Mesendoderm (in vitro differentiated cells): ENCODE measurements at regions not wholly inside any gene's neighbourhood (a gene's known extent, or its start where the extent isn't known, plus 50 kb on each side); places are given as distances from the start of the nearest gene placed in this dataset.

Experiments used
- DNase-seq: peaks from one replicate; pipeline ENCODE4 v3.0.0; 2013
- H2AK5ac ChIP-seq: 2 replicates; pipeline ENCODE4 v1.6.1; 2013; ENCODE audit warnings: low read length, inconsistent platforms
- H2BK120ac ChIP-seq: 2 replicates; pipeline ENCODE4 v1.6.1; 2013; ENCODE audit warnings: low read depth, mild to moderate bottlenecking, low read length, moderate library complexity, mixed read lengths
- H2BK15ac ChIP-seq: replicated peaks from 2 replicates; pipeline ENCODE4 v1.6.1; 2013; ENCODE audit warnings: low read depth, mild to moderate bottlenecking, moderate library complexity
- H2BK5ac ChIP-seq: 2 replicates; pipeline ENCODE4 v1.6.1; 2013; ENCODE audit warnings: low read length, inconsistent platforms
- H3K18ac ChIP-seq: 2 replicates; pipeline ENCODE4 v1.6.1; 2013; ENCODE audit warnings: mild to moderate bottlenecking, low read length, mixed read lengths
- H3K23ac ChIP-seq: one replicate; pipeline ENCODE4 v1.6.1; 2013; ENCODE audit warnings: low read length
- H3K27ac ChIP-seq: 2 replicates; pipeline ENCODE4 v1.5.1; 2013; ENCODE audit warnings: low read depth, mild to moderate bottlenecking, inconsistent platforms, low read length, moderate library complexity
- H3K27me3 ChIP-seq: 2 replicates; pipeline ENCODE4 v1.6.1; 2013; ENCODE audit warnings: low read length, control low read depth, mild to moderate bottlenecking, inconsistent platforms; ENCODE audit not compliant: insufficient read depth, poor library complexity
- H3K36me3 ChIP-seq: 2 replicates; pipeline ENCODE4 v1.6.1; 2013; ENCODE audit warnings: low read length, inconsistent platforms; ENCODE audit not compliant: control insufficient read depth, insufficient read depth
- H3K4ac ChIP-seq: one replicate; pipeline ENCODE4 v1.6.1; 2013; ENCODE audit warnings: low read depth, mild to moderate bottlenecking, low read length, moderate library complexity
- H3K4me1 ChIP-seq: 2 replicates; pipeline ENCODE4 v1.6.1; 2013; ENCODE audit warnings: low read depth, low read length, inconsistent platforms; ENCODE audit not compliant: control insufficient read depth
- H3K4me2 ChIP-seq: 2 replicates; pipeline ENCODE4 v1.6.1; 2013; ENCODE audit warnings: low read length
- H3K4me3 ChIP-seq: 2 replicates; pipeline ENCODE4 v1.5.1; 2013; ENCODE audit warnings: mild to moderate bottlenecking, low read length
- H3K56ac ChIP-seq: one replicate; pipeline ENCODE4 v1.6.1; 2013; ENCODE audit warnings: low read length
- H3K79me1 ChIP-seq: 2 replicates; pipeline ENCODE4 v1.6.1; 2013; ENCODE audit warnings: low read length, inconsistent platforms
- H3K79me2 ChIP-seq: 2 replicates; pipeline ENCODE4 v1.6.1; 2013; ENCODE audit warnings: mild to moderate bottlenecking, low read length; ENCODE audit not compliant: control insufficient read depth, insufficient read depth
- H3K9ac ChIP-seq: 2 replicates; pipeline ENCODE4 v1.6.1; 2013; ENCODE audit warnings: low read length, inconsistent platforms
- H4K5ac ChIP-seq: one replicate; pipeline ENCODE4 v1.6.1; 2013; ENCODE audit warnings: low read length
- H4K8ac ChIP-seq: one replicate; pipeline ENCODE4 v1.6.1; 2013; ENCODE audit warnings: low read depth, mild to moderate bottlenecking, control low read depth, low read length, moderate library complexity
- WGBS: extraction: QIAGEN DNeasy Blood & Tissue Kit; methylation state at CpG from one replicate; pipeline ENCODE4 v1.1.7; 2013; ENCODE audit warnings: low lambda C conversion rate, missing lambda C conversion rate; ENCODE audit not compliant: insufficient coverage; ENCODE audit errors: extremely low coverage; 5-methylcytosine and 5-hydroxymethylcytosine counted together

- Histone ChIP-seq H3K4me2 (no peak overlapping the region), H3K56ac (no peak overlapping the region), H3K27me3 (no peaks in the 10 kb centered on the region), H3K36me3 (no peaks in the 10 kb centered on the region), H3K27ac (no peak overlapping the region), H4K5ac (no peak overlapping the region), H4K8ac (no peak overlapping the region), H2BK15ac (no peak overlapping the region), H3K4me3 (no peak overlapping the region), H2BK5ac (no peak overlapping the region), H2BK120ac (no peak overlapping the region), H3K18ac (no peak overlapping the region), H3K4me1 (no peaks in the 10 kb centered on the region), H3K9ac (no peak overlapping the region), H3K4ac (no peak overlapping the region), H2AK5ac (no peak overlapping the region), H3K23ac (no peak overlapping the region), H3K79me1 (no peaks in the 10 kb centered on the region), H3K79me2 (no peaks in the 10 kb centered on the region)
- DNase-seq = no peak
- WGBS = no CpG with 5 or more reads among the region's 6 CpGs
Measured at GRCh38 chr16:79656553-79657115, 56.1 kb upstream of the MAF start.

DNA sequence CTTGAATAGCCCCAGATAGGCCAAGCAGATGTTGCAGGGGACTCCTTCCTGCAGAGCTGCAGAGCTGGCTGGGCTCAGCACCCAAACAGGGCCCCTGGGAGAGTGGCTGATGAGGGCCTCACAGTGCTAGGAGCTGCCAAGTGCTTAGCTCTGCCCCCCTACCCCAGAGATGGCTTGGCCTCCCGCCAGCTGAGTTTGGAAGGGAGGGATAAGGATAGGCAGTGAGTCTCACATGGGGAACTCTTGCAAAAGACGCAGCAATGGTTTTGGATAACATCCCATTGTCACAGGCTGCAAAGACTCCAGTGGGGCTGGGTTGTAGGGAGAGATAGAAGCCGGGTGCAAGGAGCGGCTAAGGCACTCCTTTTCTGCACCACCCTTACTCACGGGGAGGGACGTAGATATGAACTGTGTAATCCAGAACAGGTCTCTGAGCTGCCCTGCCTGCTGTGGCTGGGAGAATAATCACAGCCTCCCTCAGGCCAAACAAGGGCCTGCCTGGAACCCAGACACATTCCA, 52.9 kb upstream of the MAF start:
- H3K36me3 ChIP-seq = no peaks in the 10 kb centered on the region
- no peak overlapping the region for H3K18ac ChIP-seq
- H3K56ac ChIP-seq = no peak overlapping the region
- H3K79me1 ChIP-seq = no peaks in the 10 kb centered on the region
- H2BK15ac ChIP-seq = no peak overlapping the region
- H3K27me3 ChIP-seq = no peaks in the 10 kb centered on the region
- no CpG with 5 or more reads among the region's 6 CpGs for WGBS
- no peak for DNase-seq
- no peaks in the 10 kb centered on the region for H3K79me2 ChIP-seq
- no peak overlapping the region for H3K4me3 ChIP-seq
- no peak overlapping the region for H4K8ac ChIP-seq
- H3K4me2 ChIP-seq = no peak overlapping the region
- no peak overlapping the region for H3K9ac ChIP-seq
- no peak overlapping the region for H2BK120ac ChIP-seq
- H2BK5ac ChIP-seq = no peak overlapping the region
- H3K27ac ChIP-seq = no peak overlapping the region
- no peak overlapping the region for H3K23ac ChIP-seq
- no peak overlapping the region for H4K5ac ChIP-seq
- no peaks in the 10 kb centered on the region for H3K4me1 ChIP-seq
- no peak overlapping the region for H3K4ac ChIP-seq
- H2AK5ac ChIP-seq = no peak overlapping the region

GRCh38 chr16:79651363-79651762, 50.8 kb upstream of the MAF start:
- Histone ChIP-seq H3K56ac (no peak overlapping the region), H2BK5ac (no peak overlapping the region), H4K8ac (no peak overlapping the region), H3K4me2 (no peak overlapping the region), H3K23ac (no peak overlapping the region), H2BK120ac (no peak overlapping the region), H3K4me1 (no peaks in the 10 kb centered on the region), H3K27me3 (no peaks in the 10 kb centered on the region), H4K5ac (no peak overlapping the region), H3K9ac (no peak overlapping the region), H3K79me1 (no peaks in the 10 kb centered on the region), H3K4me3 (no peak overlapping the region), H3K18ac (no peak overlapping the region), H2AK5ac (no peak overlapping the region), H3K79me2 (no peaks in the 10 kb centered on the region), H3K36me3 (no peaks in the 10 kb centered on the region), H3K27ac (no peak overlapping the region), H2BK15ac (no peak overlapping the region), H3K4ac (no peak overlapping the region)
- no peak for DNase-seq
- no CpG with 5 or more reads among the region's 7 CpGs for WGBS
